CD4-positive, alpha-beta T cell treated with Interleukin-12 subunit alpha and Interleukin-12 subunit beta, for 1 hour (primary cell): ENCODE measurements at regions not wholly inside any gene's neighbourhood (a gene's known extent, or its start where the extent isn't known, plus 50 kb on each side); places are given as distances from the start of the nearest gene placed in this dataset.
A peak's percentile ranks its signal among the peaks of the same experiment; 100 is the strongest.
"Not testable (repeated sequence)": the region's sequence is repeated elsewhere in the genome, so short reads cannot be mapped to it uniquely, and the experiment has no call there.

Source experiments
- DNase-seq: peaks from one replicate; pipeline ENCODE4 v3.0.0-alpha.2; 2020

DNA sequence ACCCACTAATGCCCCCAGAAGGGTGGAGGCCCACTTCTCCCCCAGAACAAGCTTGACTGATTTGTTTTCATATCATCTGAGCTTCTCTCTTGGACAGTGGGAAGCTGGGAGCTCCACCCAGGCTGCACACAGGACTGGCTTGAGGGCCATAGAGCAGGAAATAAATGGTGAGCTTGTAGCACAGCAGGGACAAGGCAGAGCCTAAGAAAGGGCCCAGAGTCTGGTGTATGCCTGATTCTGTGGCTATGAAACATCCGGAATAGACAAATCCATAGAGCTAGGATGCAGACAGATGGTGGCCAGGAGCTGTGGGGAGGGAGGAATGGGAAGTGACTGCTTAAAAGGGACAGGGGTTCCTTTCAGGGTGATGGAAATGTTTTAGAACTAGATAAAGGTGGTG is 79.0 kb downstream of the ARL6IP4 start:
- DNase-seq, result no peak

DNA sequence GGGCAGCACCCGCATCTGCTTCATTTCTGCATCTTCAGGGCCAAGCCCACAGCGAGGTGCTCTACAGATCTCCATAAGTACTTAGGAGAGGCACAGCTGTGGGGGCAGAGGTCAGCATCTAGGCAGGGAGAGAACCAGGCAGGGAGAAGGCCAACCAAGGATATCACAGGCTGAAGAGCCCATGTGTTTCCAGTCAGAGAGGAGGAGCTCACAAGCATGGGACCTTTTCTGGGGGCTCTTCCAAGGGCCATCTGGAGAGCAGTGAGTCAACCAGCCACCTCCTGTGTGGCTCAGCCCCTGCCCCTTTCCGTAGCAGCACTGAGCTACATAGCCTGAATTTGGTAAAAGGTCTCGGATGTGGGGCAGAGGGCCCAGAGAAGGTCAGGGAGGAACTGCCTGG is 78.5 kb downstream of the ARL6IP4 start:
- DNase-seq, result no peak

DNA sequence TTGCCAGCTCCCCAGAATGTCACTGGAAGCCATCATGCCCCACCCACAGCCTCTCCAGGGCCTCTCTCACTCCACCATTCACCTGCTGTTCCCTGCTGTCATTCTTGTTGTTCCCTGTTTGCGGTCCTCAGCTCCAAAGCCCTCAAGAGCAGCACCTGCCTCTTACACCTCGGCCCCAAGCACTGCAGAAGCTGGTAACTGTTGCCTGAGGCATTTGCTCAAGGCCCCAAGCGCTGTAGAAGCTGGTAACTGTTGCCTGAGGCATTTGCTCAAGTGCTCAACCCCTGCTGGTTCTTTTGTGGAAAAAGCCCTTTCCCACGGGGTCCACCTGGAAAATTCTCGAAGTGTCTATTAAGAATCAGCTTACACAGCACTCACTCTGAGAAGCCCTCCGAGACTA is 78.0 kb downstream of the ARL6IP4 start:
- DNase-seq, result no peak

DNA sequence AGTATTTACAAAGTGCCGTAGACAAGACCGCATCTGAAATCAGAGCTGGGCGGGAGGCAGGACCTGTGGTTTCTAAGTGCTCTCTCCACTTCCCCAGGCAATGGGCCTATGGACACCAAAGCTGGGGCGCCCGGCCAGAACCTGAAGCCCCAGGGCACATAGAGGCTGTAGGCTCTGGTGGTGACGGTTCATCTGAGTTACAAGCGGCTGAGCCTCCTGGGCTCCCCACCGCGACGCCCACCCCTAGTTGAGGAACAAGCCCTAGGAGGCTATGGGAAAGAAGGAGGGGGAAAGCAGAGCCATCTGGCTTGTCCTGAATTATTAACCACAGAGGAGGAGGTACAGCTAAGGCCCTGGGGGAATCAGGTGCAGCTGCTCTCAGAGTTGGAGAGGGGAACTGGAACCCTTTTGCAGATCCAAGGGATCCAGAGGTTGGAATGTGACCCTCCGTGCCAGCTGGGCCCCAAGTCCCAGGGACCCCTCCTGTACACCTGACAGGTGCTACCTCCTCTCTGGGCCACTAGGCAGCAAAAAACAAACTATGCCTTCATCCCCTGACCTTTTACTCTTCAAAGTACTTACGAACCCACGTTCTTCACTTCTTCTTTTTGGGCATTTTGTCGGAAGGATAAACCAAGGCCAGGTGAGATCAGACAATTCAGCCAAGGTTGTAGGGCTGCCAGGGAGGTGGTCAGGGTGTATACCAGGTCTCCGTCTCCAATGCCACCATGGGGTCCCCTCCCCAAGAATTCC is 77.2 kb downstream of the ARL6IP4 start:
- no peak for DNase-seq

DNA sequence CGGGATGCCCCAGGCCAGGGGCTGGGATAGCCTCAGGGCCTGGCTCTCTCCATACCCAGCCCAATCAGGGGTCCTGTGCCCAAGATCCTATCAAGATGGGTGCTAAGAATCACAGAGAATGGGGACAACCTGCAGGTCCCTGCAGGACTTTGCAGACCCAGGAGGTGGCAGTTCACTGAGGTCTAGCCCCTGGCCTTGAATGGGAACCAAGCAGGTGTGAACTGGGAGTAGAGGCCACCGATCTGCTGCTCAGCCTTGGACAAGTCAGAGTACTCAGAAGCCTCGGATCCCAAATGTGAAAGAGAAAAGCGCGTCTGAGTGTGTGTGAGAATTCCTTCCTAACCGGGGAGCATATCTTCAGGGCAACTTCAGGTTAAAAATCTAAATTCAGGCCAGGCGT is 76.2 kb downstream of the ARL6IP4 start:
- no peak for DNase-seq

DNA sequence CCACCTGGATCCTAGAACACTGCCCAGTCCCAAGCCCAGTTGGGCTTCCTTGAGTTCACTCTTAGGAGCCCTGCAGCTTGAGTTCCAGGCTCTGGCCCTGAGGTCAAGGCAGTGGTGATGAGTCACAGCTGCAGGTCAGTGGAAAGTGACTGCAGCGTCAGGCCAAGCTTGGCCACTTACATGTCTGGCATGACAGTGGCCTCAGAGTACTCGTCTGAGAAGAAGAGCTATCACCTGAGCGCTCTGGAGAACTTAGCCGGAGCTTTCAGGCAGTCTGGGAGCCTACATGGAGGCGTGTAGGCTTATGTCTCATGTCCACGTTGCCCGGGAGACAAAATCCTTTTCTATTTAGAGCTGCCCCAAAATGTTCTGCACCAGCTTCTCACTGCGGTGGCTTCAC is 75.6 kb downstream of the ARL6IP4 start:
- no peak for DNase-seq

DNA sequence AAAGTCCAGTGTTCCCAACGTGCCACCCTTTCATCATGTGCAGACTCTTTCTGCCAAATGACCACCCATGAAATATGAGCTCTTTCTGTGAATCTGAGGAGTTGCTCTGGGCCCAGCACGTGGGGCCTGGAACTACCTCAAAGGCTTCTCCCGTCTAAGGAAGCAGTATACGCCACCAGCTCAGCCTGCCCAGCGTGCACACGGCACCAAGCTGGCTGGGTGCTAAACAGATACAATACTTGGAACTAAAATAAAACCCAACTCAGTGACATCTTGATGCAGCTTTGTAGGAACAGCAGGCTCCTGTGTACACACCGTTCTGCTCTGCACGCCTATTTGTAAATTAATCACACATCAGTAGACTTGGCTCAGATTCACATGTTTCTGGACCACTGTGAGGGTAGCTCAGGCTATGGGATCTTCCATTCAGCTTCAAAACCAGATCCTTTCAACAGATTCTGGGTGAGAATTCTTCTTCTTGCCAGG is 74.8 kb downstream of the ARL6IP4 start:
- no peak for DNase-seq

DNA sequence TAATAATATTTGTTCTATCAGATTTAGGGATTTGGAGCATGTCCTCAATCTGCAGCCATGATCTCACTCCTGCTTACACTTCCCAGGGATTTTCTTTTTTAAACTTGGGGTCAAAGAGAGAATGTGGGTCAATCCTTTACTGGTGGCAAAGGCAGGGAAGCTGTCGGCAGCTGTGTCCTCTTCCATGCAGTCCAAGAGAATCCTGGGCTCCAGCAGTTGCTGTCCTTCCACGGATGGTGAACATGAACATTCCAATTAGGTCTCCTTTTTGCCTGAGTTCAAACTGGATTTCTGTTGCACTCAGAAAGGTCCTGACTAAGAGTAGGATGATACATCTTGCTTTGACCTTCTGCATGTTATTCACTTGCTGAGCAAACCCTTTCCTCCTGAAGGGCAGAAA is 73.9 kb downstream of the ARL6IP4 start:
- no peak for DNase-seq

DNA sequence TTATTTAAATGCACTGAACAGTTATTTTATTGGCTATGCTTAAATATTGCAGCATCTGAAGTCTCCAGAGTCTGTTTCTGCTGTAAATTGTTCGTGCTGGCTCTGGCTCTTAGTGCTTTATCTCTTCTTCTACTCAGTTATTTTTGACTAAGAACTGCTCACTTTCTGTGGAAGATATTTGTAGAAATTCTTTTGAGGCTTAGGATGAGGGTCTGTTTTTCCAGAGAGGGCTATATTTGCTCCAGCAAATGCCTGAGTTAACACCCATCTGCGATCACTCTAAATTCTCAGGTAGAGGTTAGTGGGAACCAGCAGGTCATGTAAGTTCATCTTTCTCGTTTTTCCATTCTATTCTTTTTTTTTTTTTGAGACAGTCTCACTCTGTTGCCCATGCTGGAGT is 71.1 kb downstream of the ARL6IP4 start:
- DNase-seq, result no peak

DNA sequence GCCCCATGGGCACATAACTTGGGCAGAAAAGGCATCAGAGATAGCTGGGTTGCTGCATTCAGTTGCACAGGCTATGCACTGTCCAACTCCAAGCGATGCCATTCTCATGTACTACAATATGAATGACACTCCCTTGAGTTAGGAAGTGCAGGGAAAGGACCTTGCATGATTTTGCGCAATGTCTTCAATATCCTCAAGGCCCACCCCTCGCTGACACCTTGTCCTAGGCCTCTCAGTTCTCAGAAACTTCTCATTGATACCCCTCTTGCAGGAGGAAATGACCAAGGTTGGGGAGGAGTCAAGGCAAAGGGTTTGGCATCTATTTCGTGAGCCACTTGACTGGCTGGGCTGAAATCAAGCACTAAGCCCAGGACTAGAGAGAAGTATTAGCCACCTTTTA is 70.4 kb downstream of the ARL6IP4 start:
- DNase-seq, result no peak

DNA sequence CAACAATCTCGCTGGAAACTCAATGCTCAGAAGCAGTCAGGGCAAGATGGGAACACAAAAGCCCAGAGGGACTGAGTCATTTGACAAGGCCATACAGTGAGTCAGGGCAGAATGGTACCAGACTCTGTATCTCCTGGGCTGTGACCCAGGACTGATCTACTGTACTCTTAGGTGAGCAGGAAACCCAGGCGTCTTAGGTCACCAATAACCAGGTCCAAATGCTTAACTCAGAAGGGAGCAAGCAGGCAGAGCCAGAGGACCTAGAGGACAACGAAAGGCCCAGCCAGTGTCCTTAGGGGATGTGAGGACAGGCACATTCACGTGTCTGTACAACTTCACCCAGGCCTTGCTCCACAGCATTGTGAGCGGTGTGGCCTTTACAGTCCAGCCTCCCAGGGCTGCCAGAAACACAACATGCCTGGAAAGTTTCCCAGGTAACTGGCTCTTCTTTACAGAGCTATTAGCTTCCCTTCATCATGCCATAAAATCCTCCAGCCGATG is 69.9 kb downstream of the ARL6IP4 start:
- DNase-seq, result no peak

DNA sequence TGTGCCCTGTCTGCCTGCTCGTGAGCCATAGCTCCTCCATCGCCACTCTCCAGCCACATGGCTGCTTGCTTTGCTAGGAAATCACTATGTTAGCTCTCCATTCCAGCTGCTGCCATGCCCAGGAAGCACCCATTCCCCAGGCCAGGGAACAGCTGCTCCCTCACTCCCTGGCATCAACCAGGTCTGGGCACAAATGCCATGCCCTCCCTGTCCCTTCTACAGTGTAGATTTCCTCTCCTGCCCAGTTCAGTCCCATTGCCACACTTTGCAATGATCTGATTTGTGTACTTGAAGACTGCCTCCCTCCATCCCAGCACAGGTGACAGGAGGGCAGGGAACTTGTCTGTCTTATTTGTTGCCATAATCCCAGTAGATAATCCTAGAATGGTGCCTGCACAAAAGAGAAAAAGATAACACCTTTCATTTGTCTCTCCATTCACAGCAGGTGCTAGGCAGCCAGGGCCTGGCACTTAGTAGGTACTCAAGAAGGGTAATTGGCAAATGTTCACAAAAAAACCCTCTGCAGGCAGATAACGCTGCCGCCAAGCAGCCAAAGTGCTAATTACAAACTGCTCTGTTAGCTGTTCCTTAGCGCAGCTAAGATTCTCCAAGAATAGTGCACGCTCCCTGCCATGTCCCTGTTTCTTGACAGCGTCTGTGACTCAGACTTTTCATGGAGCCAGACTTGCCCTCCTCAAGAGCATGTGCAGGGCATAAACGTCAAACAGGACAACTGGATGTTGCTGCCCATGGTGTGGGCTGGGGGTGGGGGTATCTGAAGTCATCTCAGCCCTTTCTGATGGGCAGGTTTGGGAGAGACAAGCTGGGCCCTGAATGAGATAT is 69.1 kb downstream of the ARL6IP4 start:
- no peak for DNase-seq

DNA sequence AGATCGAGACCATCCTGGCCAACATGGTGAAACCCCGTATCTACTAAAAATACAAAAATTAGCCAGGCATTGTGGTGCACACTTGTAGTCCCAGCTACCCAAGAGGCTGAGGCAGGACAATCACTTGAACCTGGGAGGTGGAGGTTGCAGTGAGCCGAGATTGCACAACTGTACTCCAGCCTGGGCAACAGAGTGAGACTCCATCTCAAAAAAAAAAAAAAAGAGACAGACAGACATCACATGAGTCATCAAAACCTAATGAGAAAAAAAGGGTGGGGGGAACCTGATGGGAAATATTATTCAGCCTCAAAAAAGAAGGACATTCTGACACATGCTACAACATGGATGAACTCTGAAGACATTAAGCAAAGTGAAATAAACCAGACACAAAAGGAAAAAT is 67.4 kb downstream of the ARL6IP4 start:
- not testable (repeated sequence) for DNase-seq

DNA sequence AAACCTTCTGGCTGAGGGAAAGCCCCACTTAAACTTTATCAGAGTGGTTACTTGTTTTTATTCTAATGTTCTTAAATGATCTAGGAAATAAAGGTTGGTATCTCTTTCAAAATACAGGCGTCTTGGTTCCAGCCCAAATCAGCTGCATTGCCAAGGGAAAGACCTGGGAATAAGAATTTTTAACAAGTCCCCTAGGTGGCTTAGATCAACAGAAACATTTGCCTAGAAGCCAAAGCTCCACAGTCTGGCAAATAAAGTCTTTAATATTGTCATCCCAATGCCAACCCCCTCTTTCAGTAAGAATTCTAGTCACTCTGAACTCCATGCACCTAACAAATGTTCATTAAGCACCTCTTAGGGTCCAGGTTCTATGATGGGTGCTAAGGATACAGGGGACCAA is 66.8 kb downstream of the ARL6IP4 start:
- no peak for DNase-seq

DNA sequence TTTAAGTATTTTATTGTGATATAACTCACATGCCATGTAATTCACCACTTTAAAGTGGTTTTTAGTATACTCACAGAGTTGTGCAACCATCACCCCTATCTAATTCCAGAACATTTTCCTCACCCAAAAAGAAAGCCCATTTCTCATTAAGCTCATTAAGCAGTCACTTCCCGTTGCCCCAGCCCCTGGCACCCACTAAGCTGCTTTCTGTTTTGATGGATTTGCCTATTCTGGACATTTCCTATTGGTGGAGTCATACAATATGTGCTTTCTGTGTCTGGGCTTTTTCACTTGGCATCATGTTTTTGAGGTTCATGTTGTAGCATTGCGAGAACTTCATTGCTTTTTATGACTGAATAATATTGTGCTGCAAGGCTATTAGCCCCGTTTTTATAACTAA is 66.0 kb downstream of the ARL6IP4 start:
- no peak for DNase-seq

DNA sequence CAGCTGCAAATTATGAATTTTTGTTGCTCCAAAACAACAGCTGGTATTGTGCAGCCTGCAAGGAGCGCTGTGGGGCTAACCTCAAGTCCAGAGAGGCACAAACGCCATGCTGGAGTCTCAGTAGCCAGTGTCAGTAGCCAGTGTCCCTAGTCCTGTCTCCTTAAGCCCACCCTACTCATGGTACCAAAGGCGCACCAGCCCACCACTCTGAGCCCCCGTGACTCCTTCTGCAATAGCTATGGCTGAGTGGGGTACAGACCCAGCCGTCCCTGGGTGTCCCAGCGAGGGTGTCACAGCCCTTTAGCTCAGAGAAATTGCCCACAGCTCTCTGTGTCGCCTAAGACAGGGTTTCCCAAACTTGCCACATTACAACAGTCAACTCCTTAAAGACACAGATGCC is 65.2 kb downstream of the ARL6IP4 start:
- no peak for DNase-seq

DNA sequence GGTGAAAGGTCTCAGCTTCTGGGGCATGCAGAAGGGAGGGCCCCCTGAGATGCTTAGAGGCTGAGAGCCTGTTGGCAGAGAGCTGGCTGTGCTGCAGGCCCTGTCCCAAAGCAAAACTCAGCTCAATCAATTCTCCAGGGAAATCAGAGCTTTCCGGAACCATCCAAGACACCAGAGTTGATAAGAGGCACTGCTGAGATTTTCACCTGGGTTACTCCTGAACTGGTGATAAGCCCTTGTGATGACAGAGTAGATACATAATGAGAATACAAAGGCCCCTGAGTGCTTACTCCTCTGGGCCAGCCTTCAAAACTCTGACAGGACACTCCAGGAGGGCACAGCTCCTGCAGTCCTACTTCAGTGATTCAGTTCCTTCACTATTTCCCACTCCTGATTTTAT is 63.9 kb downstream of the ARL6IP4 start:
- no peak for DNase-seq

DNA sequence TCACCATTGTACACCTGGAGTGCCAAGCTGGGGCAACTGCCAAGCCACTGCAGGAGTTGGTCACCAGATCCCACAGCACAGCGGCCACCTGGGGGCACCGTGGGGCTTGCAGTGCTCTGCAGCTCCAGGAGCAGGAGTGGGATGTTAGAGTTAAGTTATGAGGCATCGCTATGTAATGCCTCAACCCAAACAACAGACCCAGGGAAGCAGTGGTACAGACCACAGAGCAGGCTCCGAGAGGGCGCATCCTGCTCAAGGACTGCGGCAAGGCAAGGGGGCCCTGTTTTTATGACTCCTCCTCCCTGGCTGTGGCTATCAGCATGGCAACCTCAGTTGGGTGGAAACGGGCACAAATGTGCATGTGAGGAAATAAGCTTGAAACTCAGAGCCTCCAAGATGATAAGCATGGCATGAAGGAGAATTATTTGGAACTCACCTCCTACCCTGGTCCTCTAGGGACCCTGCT is 63.1 kb downstream of the ARL6IP4 start:
- DNase-seq, result peak; percentile 69

DNA sequence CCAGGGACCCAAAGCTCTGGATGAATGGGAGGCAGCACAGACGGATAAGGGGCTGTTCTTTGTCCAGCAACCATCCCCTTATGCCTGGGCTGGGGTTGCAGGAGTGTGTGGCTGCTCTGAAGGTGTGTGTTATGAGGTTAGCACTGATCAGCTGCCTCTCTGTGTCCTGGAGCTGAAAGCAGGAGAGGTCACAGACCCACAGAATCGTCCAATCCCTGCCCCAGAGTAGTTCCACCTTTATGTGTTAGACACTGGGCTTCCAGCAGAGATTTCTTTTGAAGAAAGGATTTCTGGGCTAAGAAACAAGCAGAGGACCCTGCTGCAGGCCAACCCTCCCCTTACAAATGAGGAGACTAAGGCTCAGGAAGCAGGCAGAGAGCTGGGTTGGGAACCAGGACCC is 62.4 kb downstream of the ARL6IP4 start:
- no peak for DNase-seq

DNA sequence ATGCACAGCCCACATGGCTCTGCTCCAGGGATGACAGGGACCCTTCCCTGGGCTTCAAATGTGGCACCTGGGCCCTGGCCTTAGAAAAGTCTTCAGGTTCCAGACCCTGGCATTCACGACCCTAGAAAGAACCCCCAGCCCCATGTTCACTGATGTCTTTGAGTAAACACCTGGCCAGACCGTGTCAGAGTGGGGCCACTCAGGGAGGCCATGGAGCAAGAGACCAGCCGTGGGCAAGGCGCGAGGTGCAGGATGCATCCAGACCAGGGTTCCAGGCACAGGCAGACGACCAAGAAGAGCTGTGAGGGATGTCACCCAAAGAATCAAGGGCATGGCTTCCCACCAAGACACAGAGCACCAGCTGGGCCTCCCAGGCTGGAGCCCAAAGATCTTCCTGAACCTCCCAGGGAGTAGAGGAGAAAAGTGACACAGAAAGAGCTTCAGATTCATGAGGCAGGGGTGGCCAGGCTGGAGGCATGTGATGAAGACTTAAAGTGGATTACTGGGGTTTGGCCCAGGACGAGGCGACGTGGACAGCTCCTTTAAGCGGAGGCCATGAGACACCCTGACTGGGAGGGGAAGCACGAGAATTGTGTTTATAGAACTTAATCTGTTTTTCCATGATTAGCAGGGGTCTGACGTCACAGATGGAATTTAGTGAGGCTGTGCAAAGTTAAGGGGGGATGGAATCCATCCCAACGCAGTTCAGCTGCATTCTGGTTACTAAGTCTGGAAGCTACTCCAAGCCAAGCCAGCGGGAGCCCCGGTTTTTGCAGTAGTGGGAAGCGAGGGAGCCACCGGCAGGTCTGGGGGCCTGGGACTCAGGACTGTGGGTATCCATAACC is 61.6 kb downstream of the ARL6IP4 start:
- DNase-seq, result no peak

DNA sequence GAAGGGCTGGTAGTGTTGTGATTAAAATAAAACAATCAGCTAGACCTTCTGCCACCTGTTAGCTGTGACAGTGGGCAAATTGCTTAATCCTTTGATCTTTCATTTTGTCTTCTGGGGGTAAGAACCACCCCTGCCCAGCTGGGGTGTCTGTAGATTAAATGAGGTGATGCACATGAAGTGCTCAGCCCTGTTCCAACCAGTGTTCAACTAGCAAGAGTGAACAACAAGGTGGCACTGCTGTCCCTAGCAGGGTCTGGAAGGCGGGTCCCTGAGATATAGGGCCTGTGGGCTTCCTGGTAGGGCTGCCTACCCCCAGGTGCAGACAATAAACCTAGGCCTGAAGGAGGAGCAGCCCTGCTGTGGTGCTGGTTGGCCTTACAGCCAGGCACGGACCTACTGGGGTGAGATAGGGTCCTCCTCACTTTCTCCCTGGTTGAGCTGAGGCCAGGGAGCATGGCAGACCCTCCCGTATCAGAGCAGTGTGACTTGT is 60.6 kb downstream of the ARL6IP4 start:
- no peak for DNase-seq

DNA sequence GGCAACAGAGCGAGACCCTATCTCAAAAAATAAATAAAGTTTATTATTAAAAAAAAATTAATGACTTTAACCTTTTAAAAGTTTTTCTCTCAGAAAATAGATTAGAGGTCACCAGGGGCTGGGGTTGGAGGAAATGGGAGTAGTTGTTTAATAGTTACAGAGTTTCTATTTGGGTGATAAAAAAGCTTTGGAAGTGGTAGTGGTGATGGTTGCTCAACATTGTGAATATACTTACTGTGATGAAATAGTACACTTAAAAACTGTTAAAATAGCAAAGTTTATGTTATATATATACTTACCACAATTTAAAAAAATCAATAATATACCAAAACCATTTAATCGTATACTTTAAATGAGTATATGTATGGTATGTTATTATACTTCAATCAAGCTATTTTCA is 59.6 kb downstream of the ARL6IP4 start:
- no peak for DNase-seq

DNA sequence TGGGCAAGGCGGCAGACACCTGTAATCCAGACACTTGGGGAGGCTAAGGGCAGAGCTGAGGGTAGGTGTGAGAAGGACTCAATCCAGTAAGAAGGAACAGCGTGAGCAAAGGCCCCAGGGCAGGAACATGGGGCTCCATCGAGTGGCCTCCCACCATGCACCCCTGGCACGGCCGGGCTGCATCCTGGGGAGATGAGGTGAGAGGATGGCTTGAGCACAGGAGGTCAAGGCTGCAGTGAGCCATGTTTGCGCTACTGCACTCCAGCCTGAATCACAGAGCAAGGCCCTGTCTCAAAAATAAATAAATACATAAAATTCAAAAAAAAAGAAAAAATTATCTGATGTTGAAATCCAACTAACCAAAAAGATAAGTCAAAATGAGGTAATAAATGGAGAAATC is 58.5 kb downstream of the ARL6IP4 start:
- DNase-seq, result no peak
